Endothelial cell (in vitro differentiated cells): ENCODE measurements at regions not wholly inside any gene's neighbourhood (a gene's known extent, or its start where the extent isn't known, plus 50 kb on each side); places are given as distances from the start of the nearest gene placed in this dataset.

ENCODE experiments used
- DNase-seq: peaks from one replicate; pipeline ENCODE4 v3.0.0; 2021; ENCODE audit warnings: low spot score
- H3K27ac Mint-ChIP-seq: one replicate; pipeline ENCODE4 v1.8.0; 2021; ENCODE audit warnings: mixed read lengths, inconsistent platforms; ENCODE audit not compliant: unreplicated experiment
- H3K27me3 Mint-ChIP-seq: one replicate; pipeline ENCODE4 v1.8.0; 2021; ENCODE audit warnings: mild to moderate bottlenecking, moderate library complexity, mixed read lengths, inconsistent platforms; ENCODE audit not compliant: unreplicated experiment
- H3K36me3 Mint-ChIP-seq: one replicate; pipeline ENCODE4 v1.8.0; 2021; ENCODE audit warnings: mild to moderate bottlenecking, low read depth, mixed read lengths, inconsistent platforms; ENCODE audit not compliant: unreplicated experiment
- H3K4me1 Mint-ChIP-seq: one replicate; pipeline ENCODE4 v1.8.0; 2021; ENCODE audit warnings: mild to moderate bottlenecking, mixed read lengths, inconsistent platforms; ENCODE audit not compliant: unreplicated experiment
- H3K4me3 Mint-ChIP-seq: one replicate; pipeline ENCODE4 v1.8.0; 2021; ENCODE audit warnings: mild to moderate bottlenecking, mixed read lengths, inconsistent platforms; ENCODE audit not compliant: unreplicated experiment
- H3K9me3 Mint-ChIP-seq: one replicate; pipeline ENCODE4 v1.8.0; 2021; ENCODE audit warnings: mixed read lengths, inconsistent platforms; ENCODE audit not compliant: unreplicated experiment
- TF ChIP-seq, protein P1 (sequence below): fragments of 200-600 bp; sonication (generic); IDR thresholded peaks from one replicate; pipeline ENCODE4 v1.5.0; 2021; ENCODE audit warnings: antibody characterized with exemption; ENCODE audit not compliant: unreplicated experiment

GRCh38 chr4:171142045-171142444 lies 671.2 kb upstream of the GALNTL6 start:
- Mint-ChIP-seq H3K9me3 (no peaks in the 10 kb centered on the region), H3K27me3 (no peaks in the 10 kb centered on the region), H3K36me3 (no peaks in the 10 kb centered on the region), H3K4me1 (no peaks in the 10 kb centered on the region), H3K4me3 (no peak overlapping the region), H3K27ac (no peak overlapping the region)
- TF ChIP-seq, protein P1, sequence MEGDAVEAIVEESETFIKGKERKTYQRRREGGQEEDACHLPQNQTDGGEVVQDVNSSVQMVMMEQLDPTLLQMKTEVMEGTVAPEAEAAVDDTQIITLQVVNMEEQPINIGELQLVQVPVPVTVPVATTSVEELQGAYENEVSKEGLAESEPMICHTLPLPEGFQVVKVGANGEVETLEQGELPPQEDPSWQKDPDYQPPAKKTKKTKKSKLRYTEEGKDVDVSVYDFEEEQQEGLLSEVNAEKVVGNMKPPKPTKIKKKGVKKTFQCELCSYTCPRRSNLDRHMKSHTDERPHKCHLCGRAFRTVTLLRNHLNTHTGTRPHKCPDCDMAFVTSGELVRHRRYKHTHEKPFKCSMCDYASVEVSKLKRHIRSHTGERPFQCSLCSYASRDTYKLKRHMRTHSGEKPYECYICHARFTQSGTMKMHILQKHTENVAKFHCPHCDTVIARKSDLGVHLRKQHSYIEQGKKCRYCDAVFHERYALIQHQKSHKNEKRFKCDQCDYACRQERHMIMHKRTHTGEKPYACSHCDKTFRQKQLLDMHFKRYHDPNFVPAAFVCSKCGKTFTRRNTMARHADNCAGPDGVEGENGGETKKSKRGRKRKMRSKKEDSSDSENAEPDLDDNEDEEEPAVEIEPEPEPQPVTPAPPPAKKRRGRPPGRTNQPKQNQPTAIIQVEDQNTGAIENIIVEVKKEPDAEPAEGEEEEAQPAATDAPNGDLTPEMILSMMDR: no peak
- DNase-seq: no peak

DNA sequence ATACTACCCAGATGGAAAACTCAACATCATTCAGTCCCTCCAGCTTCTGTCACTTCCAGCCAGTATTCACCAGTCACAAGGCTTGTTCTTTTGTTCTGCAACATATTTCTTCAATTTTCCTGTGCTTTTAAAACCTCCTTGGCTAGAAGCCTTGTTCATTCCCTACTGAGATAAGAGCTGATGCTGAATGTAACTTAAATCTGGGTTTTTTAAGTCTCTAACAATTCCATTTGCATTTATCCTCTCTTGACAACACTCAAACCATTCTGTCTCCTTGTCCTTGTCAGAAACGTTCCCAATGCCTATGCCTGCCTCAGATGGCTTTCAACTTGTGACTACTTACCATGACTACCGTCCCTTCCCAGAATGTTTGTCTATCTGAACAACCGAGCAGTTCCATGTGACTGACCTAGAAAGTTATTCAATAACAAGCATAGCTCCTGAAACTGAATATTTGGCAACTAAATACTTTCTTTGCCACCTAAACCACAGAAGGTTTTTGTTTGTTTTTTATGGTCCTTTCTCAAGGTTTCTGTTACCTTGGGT lies 682.9 kb upstream of the GALNTL6 start:
- H3K27me3 Mint-ChIP-seq: no peaks in the 10 kb centered on the region
- no peaks in the 10 kb centered on the region for H3K4me1 Mint-ChIP-seq
- H3K27ac Mint-ChIP-seq: no peak overlapping the region
- no peak overlapping the region for H3K4me3 Mint-ChIP-seq
- no peaks in the 10 kb centered on the region for H3K9me3 Mint-ChIP-seq
- DNase-seq: no peak
- TF ChIP-seq, protein P1: no peak
- H3K36me3 Mint-ChIP-seq: no peaks in the 10 kb centered on the region

- Mint-ChIP-seq H3K4me1 (no peaks in the 10 kb centered on the region), H3K36me3 (no peaks in the 10 kb centered on the region), H3K4me3 (no peak overlapping the region), H3K9me3 (no peaks in the 10 kb centered on the region), H3K27me3 (no peaks in the 10 kb centered on the region), H3K27ac (no peak overlapping the region)
- DNase-seq: no peak
- TF ChIP-seq, protein P1: no peak
Observed at GRCh38 chr4:171118091-171118490, 695.1 kb upstream of the GALNTL6 start.

DNA sequence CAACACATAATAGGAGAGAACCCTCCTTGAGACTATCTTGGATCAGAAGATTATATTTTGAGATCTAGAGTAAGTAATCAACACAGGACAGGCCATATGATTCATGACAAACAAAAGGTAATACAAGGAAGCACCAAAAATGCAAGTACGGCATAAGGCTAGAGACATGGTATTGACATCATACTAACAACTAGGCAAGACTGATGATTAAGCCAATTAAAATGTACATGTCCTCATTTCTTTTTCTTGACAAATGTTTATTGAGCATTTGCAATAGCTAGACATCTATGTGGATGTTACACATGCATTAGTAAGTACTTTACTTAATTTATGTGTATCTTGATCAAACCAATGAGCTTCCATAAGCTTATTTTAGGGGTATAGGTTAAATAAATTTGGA lies 695.7 kb upstream of the GALNTL6 start:
- H3K4me3 Mint-ChIP-seq: no peak overlapping the region
- no peaks in the 10 kb centered on the region for H3K4me1 Mint-ChIP-seq
- no peaks in the 10 kb centered on the region for H3K27me3 Mint-ChIP-seq
- H3K27ac Mint-ChIP-seq: no peak overlapping the region
- no peaks in the 10 kb centered on the region for H3K9me3 Mint-ChIP-seq
- TF ChIP-seq, protein P1: no peak
- H3K36me3 Mint-ChIP-seq: no peaks in the 10 kb centered on the region
- DNase-seq: no peak

- TF ChIP-seq, protein P1: no peak
- no peaks in the 10 kb centered on the region for H3K4me1 Mint-ChIP-seq
- DNase-seq: no peak
- no peaks in the 10 kb centered on the region for H3K9me3 Mint-ChIP-seq
- no peak overlapping the region for H3K27ac Mint-ChIP-seq
- no peak overlapping the region for H3K4me3 Mint-ChIP-seq
- no peaks in the 10 kb centered on the region for H3K27me3 Mint-ChIP-seq
- H3K36me3 Mint-ChIP-seq: no peaks in the 10 kb centered on the region
Observed at GRCh38 chr4:171101845-171102244, 711.4 kb upstream of the GALNTL6 start.
